IMR-90 (cell line): ENCODE measurements at regions not wholly inside any gene's neighbourhood (a gene's known extent, or its start where the extent isn't known, plus 50 kb on each side); places are given as distances from the start of the nearest gene placed in this dataset.

ENCODE experiments used
- ATAC-seq: fragments of 200-7000 bp; cut with Tn5 transposase; 2 replicates; pipeline ENCODE4 v1.9.1; 2020; ENCODE audit warnings: low read depth, mild to moderate bottlenecking, moderate library complexity
- BruUV-seq: library from RNA; stranded (reverse); fragments of 400-500 nt; replicated peaks from 2 replicates; lab custom pipeline; 2021; lab: Mats Ljungman, UMichigan
- CTCF ChIA-PET: fragments of 300-600 bp; formaldehyde crosslinking; extraction: SDS; loops from one replicate; lab custom pipeline; 2021; ENCODE audit warnings: antibody characterized with exemption; lab: Yijun Ruan, JAX
- POLR2A ChIA-PET: fragments of 300-600 bp; sonication (Branson Sonifier 250); formaldehyde crosslinking; loops from one replicate; lab custom pipeline; 2022; ENCODE audit warnings: antibody characterized with exemption; ENCODE audit not compliant: unreplicated experiment; lab: Charles Lee
- DNase-seq: peaks from one replicate; pipeline ENCODE4 v3.0.0; 2013
- H2AFZ ChIP-seq: replicated peaks from 2 replicates; pipeline ENCODE3; 2013; ENCODE audit warnings: low read length, mild to moderate bottlenecking; ENCODE audit not compliant: poor library complexity
- H2AK5ac ChIP-seq: 2 replicates; pipeline ENCODE4 v1.6.1; 2013; ENCODE audit warnings: low read depth, low read length, inconsistent platforms
- H2AK9ac ChIP-seq: replicated peaks from 2 replicates; pipeline ENCODE3; 2013; ENCODE audit warnings: mild to moderate bottlenecking, low read depth, low read length, moderate library complexity; ENCODE audit not compliant: poor library complexity
- H2BK120ac ChIP-seq: 2 replicates; pipeline ENCODE4 v1.6.1; 2013; ENCODE audit warnings: low read depth, low read length, inconsistent platforms
- H2BK15ac ChIP-seq: 3 replicates; pipeline ENCODE4 v1.6.1; 2013; ENCODE audit warnings: low read depth, low read length, inconsistent platforms
- H2BK20ac ChIP-seq: 2 replicates; pipeline ENCODE4 v1.6.1; 2013; ENCODE audit warnings: low read depth, mild to moderate bottlenecking, inconsistent platforms, low read length, moderate library complexity
- H2BK5ac ChIP-seq: 2 replicates; pipeline ENCODE4 v1.6.1; 2013; ENCODE audit warnings: mild to moderate bottlenecking, low read depth, low read length, inconsistent platforms; ENCODE audit not compliant: poor library complexity, severe bottlenecking
- H3K14ac ChIP-seq: replicated peaks from 2 replicates; pipeline ENCODE4 v1.6.1; 2013; ENCODE audit warnings: low read depth, low read length, inconsistent platforms
- H3K18ac ChIP-seq: 2 replicates; pipeline ENCODE4 v1.6.1; 2013; ENCODE audit warnings: low read depth, low read length, control low read depth
- H3K23ac ChIP-seq: 2 replicates; pipeline ENCODE4 v1.6.1; 2013; ENCODE audit warnings: low read depth, low read length, inconsistent platforms
- H3K27ac ChIP-seq: 2 replicates; pipeline ENCODE4 v1.5.1; 2013; ENCODE audit warnings: mild to moderate bottlenecking, control low read depth, low read length; ENCODE audit not compliant: insufficient read depth
- H3K27me3 ChIP-seq: 2 replicates; pipeline ENCODE4 v1.6.1; 2013; ENCODE audit warnings: low read length; ENCODE audit not compliant: control insufficient read depth, insufficient read depth
- H3K36me3 ChIP-seq: 2 replicates; pipeline ENCODE4 v1.6.1; 2013; ENCODE audit warnings: low read length, mixed read lengths; ENCODE audit not compliant: control insufficient read depth, insufficient read depth
- H3K4ac ChIP-seq: 2 replicates; pipeline ENCODE4 v1.6.1; 2013; ENCODE audit warnings: low read depth, low read length, inconsistent platforms
- H3K4me1 ChIP-seq: 2 replicates; pipeline ENCODE4 v1.6.1; 2013; ENCODE audit warnings: low read length, mixed read lengths; ENCODE audit not compliant: control insufficient read depth, insufficient read depth
- H3K4me2 ChIP-seq: 2 replicates; pipeline ENCODE4 v1.6.1; 2013; ENCODE audit warnings: low read depth, mild to moderate bottlenecking, control low read depth, low read length, moderate library complexity
- H3K4me3 ChIP-seq: 2 replicates; pipeline ENCODE4 v1.5.1; 2013; ENCODE audit warnings: low read depth, mild to moderate bottlenecking, control low read depth, low read length, moderate library complexity; ENCODE audit not compliant: insufficient read depth
- H3K56ac ChIP-seq: 2 replicates; pipeline ENCODE4 v1.6.1; 2013; ENCODE audit warnings: low read length, inconsistent platforms; ENCODE audit not compliant: insufficient read depth; ENCODE audit errors: extremely low read depth
- H3K79me1 ChIP-seq, 2 experiments: 2 replicates each; pipeline ENCODE4 v1.6.1; 2013; ENCODE audit warnings: low read length in 2 of 2, inconsistent platforms in 1 of 2, low read depth in 1 of 2
- H3K9ac ChIP-seq: 2 replicates; pipeline ENCODE4 v1.6.1; 2013; ENCODE audit warnings: low read depth, low read length, control low read depth
- H3K9me1 ChIP-seq: 2 replicates; pipeline ENCODE4 v1.6.1; 2013; ENCODE audit warnings: low read length, inconsistent platforms; ENCODE audit not compliant: insufficient read depth
- H3K9me3 ChIP-seq: 2 replicates; pipeline ENCODE4 v1.6.1; 2013; ENCODE audit warnings: low read length; ENCODE audit not compliant: control insufficient read depth, insufficient read depth
- H4K20me1 ChIP-seq: 2 replicates; pipeline ENCODE4 v1.6.1; 2013; ENCODE audit warnings: low read length, inconsistent platforms; ENCODE audit not compliant: insufficient read depth
- H4K5ac ChIP-seq: 2 replicates; pipeline ENCODE4 v1.6.1; 2013; ENCODE audit warnings: mild to moderate bottlenecking, low read depth, low read length, control low read depth
- H4K8ac ChIP-seq, 2 experiments: 2 replicates each; pipeline ENCODE4 v1.6.1; 2013; ENCODE audit warnings: low read depth in 2 of 2, low read length in 2 of 2, control low read depth in 1 of 2, inconsistent platforms in 1 of 2
- H4K91ac ChIP-seq: 2 replicates; pipeline ENCODE4 v1.6.1; 2013; ENCODE audit warnings: low read depth, low read length, inconsistent platforms; ENCODE audit not compliant: insufficient read depth
- BHLHE40 ChIP-seq: fragments of 150-350 bp; IDR thresholded peaks from 2 replicates; pipeline ENCODE4 v1.6.1; 2016; ENCODE audit warnings: mild to moderate bottlenecking, low read depth, low read length
- CEBPB ChIP-seq: IDR thresholded peaks from 2 replicates; pipeline ENCODE4 v1.6.1; 2012; ENCODE audit warnings: low read depth, low read length, improper control_type of control experiment
- CHD1 ChIP-seq: IDR thresholded peaks from 2 replicates; pipeline ENCODE4 v1.6.1; 2012; ENCODE audit warnings: low read depth, low read length, improper control_type of control experiment
- CTCF ChIP-seq: conservative IDR thresholded peaks from 2 replicates; pipeline ENCODE4 v1.5.1; 2012; ENCODE audit warnings: mild to moderate bottlenecking, low read depth, low read length, improper control_type of control experiment
- ELK1 ChIP-seq: fragments of 150-350 bp; IDR thresholded peaks from 2 replicates; pipeline ENCODE4 v1.6.1; 2016; ENCODE audit warnings: low read depth, mild to moderate bottlenecking, low read length, moderate library complexity, borderline replicate concordance
- FOS ChIP-seq: fragments of 150-350 bp; IDR thresholded peaks from 2 replicates; pipeline ENCODE4 v1.6.1; 2016; ENCODE audit warnings: low read depth, low read length
- MAFK ChIP-seq: IDR thresholded peaks from 2 replicates; pipeline ENCODE4 v1.6.1; 2012; ENCODE audit warnings: low read depth, low read length, improper control_type of control experiment
- MAZ ChIP-seq: IDR thresholded peaks from 2 replicates; pipeline ENCODE4 v1.6.1; 2012; ENCODE audit warnings: low read depth, mild to moderate bottlenecking, low read length, improper control_type of control experiment, moderate library complexity, borderline replicate concordance
- MXI1 ChIP-seq: IDR thresholded peaks from 2 replicates; pipeline ENCODE4 v1.6.1; 2012; ENCODE audit warnings: low read depth, mild to moderate bottlenecking, low read length, moderate library complexity, borderline replicate concordance
- NFE2L2 ChIP-seq: fragments of 150-350 bp; IDR thresholded peaks from 2 replicates; pipeline ENCODE4 v1.6.1; 2016; ENCODE audit warnings: low read depth, mild to moderate bottlenecking, low read length
- POLR2A ChIP-seq: IDR thresholded peaks from 2 replicates; pipeline ENCODE4 v1.6.1; 2012; ENCODE audit warnings: mild to moderate bottlenecking, low read depth, low read length
- RAD21 ChIP-seq: IDR thresholded peaks from 2 replicates; pipeline ENCODE4 v1.6.1; 2012; ENCODE audit warnings: low read length, improper control_type of control experiment
- RCOR1 ChIP-seq: IDR thresholded peaks from 2 replicates; pipeline ENCODE4 v1.6.1; 2012; ENCODE audit warnings: mild to moderate bottlenecking, low read length, improper control_type of control experiment; ENCODE audit not compliant: insufficient replicate concordance
- RFX5 ChIP-seq: IDR thresholded peaks from 2 replicates; pipeline ENCODE4 v1.8.0; 2012; ENCODE audit warnings: low read depth, mild to moderate bottlenecking, low read length, moderate library complexity
- SMC3 ChIP-seq: fragments of 150-350 bp; IDR thresholded peaks from 2 replicates; pipeline ENCODE4 v1.6.1; 2016; ENCODE audit warnings: low read depth, mild to moderate bottlenecking, antibody characterized with exemption, low read length, moderate library complexity
- USF2 ChIP-seq: fragments of 150-350 bp; IDR thresholded peaks from 2 replicates; pipeline ENCODE4 v1.6.1; 2017; ENCODE audit warnings: mild to moderate bottlenecking, antibody characterized with exemption, low read length, low read depth
- WGBS, 2 experiments: methylation state at CpG; one replicate each; pipeline versions ENCODE4 v1.1.5 to v1.1.7; 2013; ENCODE audit warnings: missing lambda C conversion rate in 2 of 2; ENCODE audit not compliant: insufficient read length in 1 of 2; ENCODE audit errors: extremely low coverage in 2 of 2; 5-methylcytosine and 5-hydroxymethylcytosine counted together
- dilution Hi-C: fragments of 300-500 bp; cut with HindIII; formaldehyde crosslinking; loops from one replicate; pipeline ENCODE4 v1.14.3; 2018; ENCODE audit warnings: low sequenced_read_pairs; ENCODE audit not compliant: unreplicated experiment
- in situ Hi-C: fragments of 300-500 bp; cut with MboI; formaldehyde crosslinking; loops from 3 replicates; pipeline ENCODE4 v1.14.3; 2019; ENCODE audit warnings: low sequenced_read_pairs, inconsistent platforms, mixed read lengths
- intact Hi-C: fragments of 100-400 bp; cut with micrococcal nuclease; formaldehyde crosslinking; loops from 2 replicates; pipeline ENCODE4 v1.10.0; 2022

GRCh38 chr5:108686676-108687075 lies 61.0 kb upstream of the FER start:
- H3K79me1 ChIP-seq, result no peaks in the 10 kb centered on the region
- WGBS, 2 experiments, result no CpG with 5 or more reads among the region's 1 CpG
- no peaks in the 10 kb centered on the region for H3K27me3 ChIP-seq
- no peak overlapping the region for H3K4me3 ChIP-seq
- H2BK120ac ChIP-seq, result no peak overlapping the region
- no TSS peak for BruUV-seq
- no peaks in the 10 kb centered on the region for H3K9me1 ChIP-seq
- no peak overlapping the region for H3K18ac ChIP-seq
- ChIA-PET CTCF (interaction anchor here (0.6 to 0.7 kb wide), 2 partner anchors 170 to 778 kb away, joined by 3 read pairs; no protein-coding TSS in a partner anchor), POLR2A (no interaction called here)
- H3K56ac ChIP-seq, result no peak overlapping the region
- H3K9ac ChIP-seq, result no peak overlapping the region
- no peak overlapping the region for H2BK20ac ChIP-seq
- no peak overlapping the region for H2AK5ac ChIP-seq
- H2BK5ac ChIP-seq, result no peak overlapping the region
- no peak overlapping the region for H3K27ac ChIP-seq
- H4K20me1 ChIP-seq, result no peaks in the 10 kb centered on the region
- H2AK9ac ChIP-seq, result no peak overlapping the region
- no peak for DNase-seq
- intact Hi-C loops, result no loop called here
- in situ Hi-C loops, result no loop called here
- no peak overlapping the region for H3K4ac ChIP-seq
- H2BK15ac ChIP-seq, result no peak overlapping the region
- H4K8ac ChIP-seq, result no peak overlapping the region
- H2AFZ ChIP-seq, result no peak overlapping the region
- H3K14ac ChIP-seq, result no peak overlapping the region
- H4K91ac ChIP-seq, result no peak overlapping the region
- H3K36me3 ChIP-seq, result no peaks in the 10 kb centered on the region
- H4K5ac ChIP-seq, result no peak overlapping the region
- ATAC-seq, result no peak
- no peaks in the 10 kb centered on the region for H3K9me3 ChIP-seq
- no peaks in the 10 kb centered on the region for H3K4me1 ChIP-seq
- dilution Hi-C loops, result no loop called here
- no peak overlapping the region for H3K4me2 ChIP-seq
- TF ChIP-seq NFE2L2 (no peak), MXI1 (no peak), RCOR1 (no peak), RAD21 (no peak), USF2 (no peak), RFX5 (no peak), MAFK (no peak), CHD1 (no peak), CTCF (no peak), FOS (no peak), ELK1 (no peak), CEBPB (no peak), BHLHE40 (no peak), POLR2A (no peak), SMC3 (no peak), MAZ (no peak)
- H3K23ac ChIP-seq, result no peak overlapping the region
